SU-DHL-6 (cell line): ENCODE measurements at regions not wholly inside any gene's neighbourhood (a gene's known extent, or its start where the extent isn't known, plus 50 kb on each side); places are given as distances from the start of the nearest gene placed in this dataset.

ENCODE experiments used
- H2AFZ ChIP-seq: fragments of 200-600 bp; sonication (generic); 2 replicates; pipeline ENCODE4 v1.6.1; 2014; ENCODE audit warnings: low read depth, mild to moderate bottlenecking, moderate library complexity, mixed read lengths, antibody characterized with exemption, low read length; ENCODE audit not compliant: severe bottlenecking
- H3F3A ChIP-seq: fragments of 200-600 bp; shearing (Covaris generic); 2 replicates; pipeline ENCODE4 v1.6.0; 2016; ENCODE audit warnings: antibody characterized with exemption, mild to moderate bottlenecking; ENCODE audit not compliant: insufficient read depth
- H3K27ac ChIP-seq: fragments of 200-600 bp; sonication (generic); 2 replicates; pipeline ENCODE4 v1.5.1; 2016; ENCODE audit warnings: low read depth, mild to moderate bottlenecking, low read length, moderate library complexity, mixed read lengths
- H3K27me3 ChIP-seq: fragments of 200-600 bp; sonication (generic), shearing (Covaris generic); 2 replicates; pipeline ENCODE4 v1.6.0; 2014; ENCODE audit warnings: mild to moderate bottlenecking, low read length
- H3K36me3 ChIP-seq: fragments of 200-600 bp; sonication (generic); 2 replicates; pipeline ENCODE4 v1.6.1; 2014; ENCODE audit warnings: mild to moderate bottlenecking, low read length, mixed read lengths
- H3K4me2 ChIP-seq: fragments of 300-600, 200-600 bp; shearing (Covaris generic), sonication (generic); 2 replicates; pipeline ENCODE4 v1.6.0; 2014; ENCODE audit warnings: low read length, low read depth, mild to moderate bottlenecking; ENCODE audit not compliant: poor library complexity, severe bottlenecking
- H3K4me3 ChIP-seq: fragments of 200-600 bp; sonication (generic); 2 replicates; pipeline ENCODE4 v1.5.1; 2014; ENCODE audit warnings: antibody characterized with exemption, low read length, mild to moderate bottlenecking, mixed read lengths; ENCODE audit not compliant: insufficient read depth, poor library complexity, severe bottlenecking
- H3K79me2 ChIP-seq: fragments of 200-600 bp; sonication (generic); 2 replicates; pipeline ENCODE4 v1.6.1; 2014; ENCODE audit warnings: mild to moderate bottlenecking, low read length, moderate library complexity; ENCODE audit not compliant: insufficient read depth
- H3K9ac ChIP-seq: fragments of 200-600 bp; sonication (generic); 2 replicates; pipeline ENCODE4 v1.7.0; 2014; ENCODE audit warnings: mild to moderate bottlenecking, low read length
- H3K9me2 ChIP-seq: fragments of 200-600 bp; sonication (generic); replicated peaks from 2 replicates; pipeline ENCODE4 v1.6.1; 2014; ENCODE audit warnings: low read length; ENCODE audit not compliant: insufficient read depth
- H3K9me3 ChIP-seq: fragments of 200-600 bp; sonication (generic); 2 replicates; pipeline ENCODE4 v1.6.1; 2014; ENCODE audit warnings: low read length, mixed read lengths; ENCODE audit not compliant: insufficient read depth
- H4K20me1 ChIP-seq: fragments of 200-600 bp; sonication (generic); 2 replicates; pipeline ENCODE4 v1.6.1; 2014; ENCODE audit warnings: low read depth, mild to moderate bottlenecking, antibody characterized with exemption, low read length, moderate library complexity, mixed read lengths
- EZH2phosphoT487 ChIP-seq: fragments of 200-600 bp; sonication (generic), shearing (Covaris generic); conservative IDR thresholded peaks from 2 replicates; pipeline ENCODE4 v1.6.1; 2018; ENCODE audit warnings: mild to moderate bottlenecking, antibody characterized with exemption, low read length, moderate library complexity, mixed read lengths
- TF ChIP-seq, protein P1 (sequence below): fragments of 200-600 bp; sonication (generic); IDR thresholded peaks from one replicate; pipeline ENCODE4 v1.5.1; 2017; ENCODE audit warnings: antibody characterized with exemption, mild to moderate bottlenecking, low read length, moderate library complexity; ENCODE audit not compliant: insufficient read depth, poor library complexity, severe bottlenecking

DNA sequence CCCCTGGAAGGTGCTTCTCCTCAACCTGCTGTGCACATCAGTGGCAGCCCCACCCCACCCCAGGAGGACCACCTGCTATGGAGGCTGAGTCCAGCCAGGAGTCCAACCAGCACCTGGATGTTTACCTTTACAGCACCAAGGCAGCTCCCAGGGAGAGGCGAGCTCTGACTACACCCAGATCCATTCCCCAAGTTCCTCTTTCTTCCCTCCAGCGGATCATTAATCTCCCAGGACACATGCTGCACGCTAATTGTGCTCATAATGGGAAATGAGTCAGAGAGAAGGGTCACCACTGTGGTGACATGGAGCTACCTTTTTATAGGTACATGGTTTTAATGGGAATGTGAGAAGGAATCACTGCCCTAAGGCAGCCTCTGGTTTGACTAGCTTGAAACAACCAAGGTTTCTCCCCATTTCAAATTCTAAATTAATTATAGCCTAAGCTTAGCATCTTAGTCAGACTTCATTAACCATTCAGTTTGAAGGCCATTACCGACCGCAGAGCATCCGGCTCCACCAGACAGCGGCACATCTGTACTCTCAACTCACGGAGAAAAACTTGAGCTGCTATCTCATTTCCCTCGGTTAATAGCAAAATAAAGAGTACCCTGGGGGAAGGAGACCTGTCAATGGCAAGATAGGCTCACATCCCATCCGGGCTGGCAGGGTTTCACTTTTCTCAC lies 173.1 kb upstream of the GALNT2 start:
- Histone ChIP-seq H3K9me2 (no peaks in the 10 kb centered on the region), H3K9ac (no peak overlapping the region), H2AFZ (no peak overlapping the region), H3K27ac (no peak overlapping the region), H3F3A (no peaks in the 10 kb centered on the region), H3K4me2 (no peak overlapping the region), H3K36me3 (no peaks in the 10 kb centered on the region), H3K27me3 (no peaks in the 10 kb centered on the region), H3K9me3 (no peaks in the 10 kb centered on the region), H3K79me2 (no peaks in the 10 kb centered on the region), H3K4me3 (no peak overlapping the region), H4K20me1 (no peaks in the 10 kb centered on the region)
- no peak for TF ChIP-seq EZH2phosphoT487

DNA sequence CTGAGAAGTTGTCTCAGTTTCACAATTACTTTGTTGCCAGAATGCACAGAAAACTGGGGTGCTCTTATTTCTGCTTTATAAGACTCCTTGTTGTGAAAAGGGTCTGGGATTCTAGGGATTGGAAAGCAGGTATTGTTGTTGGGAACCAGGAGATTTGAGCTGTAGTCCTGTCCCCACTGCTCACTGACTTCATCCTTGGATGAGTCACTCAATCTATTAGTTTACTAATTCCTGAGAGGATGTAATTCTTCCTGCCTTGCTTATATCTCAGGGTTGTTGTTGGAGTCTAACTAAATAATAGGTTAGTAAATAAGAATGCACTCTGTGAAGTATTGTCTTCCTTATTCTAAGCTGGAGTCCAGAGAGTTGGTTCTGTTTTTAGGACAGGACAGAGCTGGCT lies 172.5 kb upstream of the GALNT2 start:
- Histone ChIP-seq H3K4me3 (no peak overlapping the region), H3K4me2 (no peak overlapping the region), H3K9me2 (no peaks in the 10 kb centered on the region), H3K36me3 (no peaks in the 10 kb centered on the region), H3K27me3 (no peaks in the 10 kb centered on the region), H3K79me2 (no peaks in the 10 kb centered on the region), H3F3A (no peaks in the 10 kb centered on the region), H3K9me3 (no peaks in the 10 kb centered on the region), H4K20me1 (no peaks in the 10 kb centered on the region), H3K9ac (no peak overlapping the region), H3K27ac (no peak overlapping the region), H2AFZ (no peak overlapping the region)
- no peak for TF ChIP-seq EZH2phosphoT487
- TF ChIP-seq, protein P1, sequence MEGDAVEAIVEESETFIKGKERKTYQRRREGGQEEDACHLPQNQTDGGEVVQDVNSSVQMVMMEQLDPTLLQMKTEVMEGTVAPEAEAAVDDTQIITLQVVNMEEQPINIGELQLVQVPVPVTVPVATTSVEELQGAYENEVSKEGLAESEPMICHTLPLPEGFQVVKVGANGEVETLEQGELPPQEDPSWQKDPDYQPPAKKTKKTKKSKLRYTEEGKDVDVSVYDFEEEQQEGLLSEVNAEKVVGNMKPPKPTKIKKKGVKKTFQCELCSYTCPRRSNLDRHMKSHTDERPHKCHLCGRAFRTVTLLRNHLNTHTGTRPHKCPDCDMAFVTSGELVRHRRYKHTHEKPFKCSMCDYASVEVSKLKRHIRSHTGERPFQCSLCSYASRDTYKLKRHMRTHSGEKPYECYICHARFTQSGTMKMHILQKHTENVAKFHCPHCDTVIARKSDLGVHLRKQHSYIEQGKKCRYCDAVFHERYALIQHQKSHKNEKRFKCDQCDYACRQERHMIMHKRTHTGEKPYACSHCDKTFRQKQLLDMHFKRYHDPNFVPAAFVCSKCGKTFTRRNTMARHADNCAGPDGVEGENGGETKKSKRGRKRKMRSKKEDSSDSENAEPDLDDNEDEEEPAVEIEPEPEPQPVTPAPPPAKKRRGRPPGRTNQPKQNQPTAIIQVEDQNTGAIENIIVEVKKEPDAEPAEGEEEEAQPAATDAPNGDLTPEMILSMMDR = no peak

DNA sequence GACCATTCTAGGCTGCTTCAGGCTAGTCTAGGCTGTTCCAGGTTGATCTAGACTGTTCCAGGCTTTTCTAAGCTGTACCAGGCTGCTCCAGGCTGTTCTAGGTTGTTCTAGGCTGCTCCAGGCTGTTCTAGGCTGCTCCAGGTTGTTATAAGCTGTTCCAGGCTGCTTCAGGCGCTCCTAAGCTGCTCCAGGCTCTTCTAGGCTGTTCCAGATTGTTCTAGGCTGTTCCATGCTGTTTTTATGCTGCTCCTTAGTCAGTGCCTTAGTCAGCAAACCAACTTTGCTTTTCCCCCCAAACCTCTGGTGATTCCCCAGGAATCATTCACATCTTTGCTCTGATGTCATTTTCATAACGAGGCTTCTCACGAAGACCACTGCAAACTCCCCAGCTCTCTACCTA lies 171.4 kb upstream of the GALNT2 start:
- Histone ChIP-seq H4K20me1 (no peaks in the 10 kb centered on the region), H3K4me3 (no peak overlapping the region), H3K9me3 (no peaks in the 10 kb centered on the region), H3K79me2 (no peaks in the 10 kb centered on the region), H3K9me2 (no peaks in the 10 kb centered on the region), H3K27me3 (no peaks in the 10 kb centered on the region), H3K4me2 (no peak overlapping the region), H3K36me3 (no peaks in the 10 kb centered on the region), H3K27ac (no peak overlapping the region), H3K9ac (no peak overlapping the region), H2AFZ (no peak overlapping the region), H3F3A (no peaks in the 10 kb centered on the region)
- TF ChIP-seq, protein P1 = no peak
- TF ChIP-seq EZH2phosphoT487 = no peak

DNA sequence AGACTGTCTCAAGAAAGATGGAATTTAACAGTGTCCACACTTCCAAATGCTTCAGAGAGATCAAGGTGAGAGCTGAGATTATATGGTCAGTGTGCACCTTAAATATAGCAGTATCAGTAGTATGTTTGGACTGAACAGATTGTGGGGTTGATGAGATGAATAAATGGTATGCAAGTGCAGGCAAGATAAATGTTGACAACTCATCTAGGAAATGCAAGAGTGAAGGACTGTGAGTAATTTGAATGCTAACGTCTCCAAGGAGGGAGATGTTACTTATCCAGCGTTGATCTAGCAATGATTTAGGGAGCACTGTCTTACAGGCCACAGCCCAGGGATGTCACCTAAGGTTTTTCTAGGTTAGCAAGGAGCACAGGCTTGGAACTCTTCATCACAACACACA lies 170.7 kb upstream of the GALNT2 start:
- H3K9me3 ChIP-seq = no peaks in the 10 kb centered on the region
- H3K27me3 ChIP-seq = no peaks in the 10 kb centered on the region
- no peaks in the 10 kb centered on the region for H4K20me1 ChIP-seq
- no peaks in the 10 kb centered on the region for H3K9me2 ChIP-seq
- H3F3A ChIP-seq = no peaks in the 10 kb centered on the region
- H3K79me2 ChIP-seq = no peaks in the 10 kb centered on the region
- H3K4me3 ChIP-seq = no peak overlapping the region
- TF ChIP-seq, protein P1 = no peak
- no peak for TF ChIP-seq EZH2phosphoT487
- no peak overlapping the region for H3K9ac ChIP-seq
- H3K36me3 ChIP-seq = no peaks in the 10 kb centered on the region
- H3K4me2 ChIP-seq = no peak overlapping the region
- no peak overlapping the region for H3K27ac ChIP-seq
- H2AFZ ChIP-seq = no peak overlapping the region
